Activated CD4-positive, alpha-beta T cell treated with anti-CD3 and anti-CD28 coated beads, Interleukin-2, amount 10 ng/mL, durations not matched to agents 24 days and 14 days (primary cell): ENCODE measurements at regions not wholly inside any gene's neighbourhood (a gene's known extent, or its start where the extent isn't known, plus 50 kb on each side); places are given as distances from the start of the nearest gene placed in this dataset.

Source experiments
- DNase-seq: peaks from one replicate; pipeline ENCODE4 v3.0.0; 2022
- H3K27ac Mint-ChIP-seq: one replicate; pipeline ENCODE4 v1.8.0; 2022; ENCODE audit warnings: mild to moderate bottlenecking, mixed read lengths
- H3K27me3 Mint-ChIP-seq: one replicate; pipeline ENCODE4 v1.8.0; 2022; ENCODE audit warnings: mixed read lengths
- H3K36me3 Mint-ChIP-seq: one replicate; pipeline ENCODE4 v1.8.0; 2022; ENCODE audit warnings: low read depth, mild to moderate bottlenecking, mixed read lengths
- H3K4me1 Mint-ChIP-seq: one replicate; pipeline ENCODE4 v1.8.0; 2021; ENCODE audit warnings: mixed read lengths
- H3K4me3 Mint-ChIP-seq: one replicate; pipeline ENCODE4 v1.8.0; 2022; ENCODE audit warnings: mild to moderate bottlenecking, moderate library complexity, mixed read lengths
- H3K9me3 Mint-ChIP-seq: one replicate; pipeline ENCODE4 v1.8.0; 2021; ENCODE audit warnings: mixed read lengths
- intact Hi-C: fragments of 100-400 bp; cut with micrococcal nuclease; formaldehyde crosslinking; loops from one replicate; pipeline ENCODE4 v1.15.1; 2023

DNA sequence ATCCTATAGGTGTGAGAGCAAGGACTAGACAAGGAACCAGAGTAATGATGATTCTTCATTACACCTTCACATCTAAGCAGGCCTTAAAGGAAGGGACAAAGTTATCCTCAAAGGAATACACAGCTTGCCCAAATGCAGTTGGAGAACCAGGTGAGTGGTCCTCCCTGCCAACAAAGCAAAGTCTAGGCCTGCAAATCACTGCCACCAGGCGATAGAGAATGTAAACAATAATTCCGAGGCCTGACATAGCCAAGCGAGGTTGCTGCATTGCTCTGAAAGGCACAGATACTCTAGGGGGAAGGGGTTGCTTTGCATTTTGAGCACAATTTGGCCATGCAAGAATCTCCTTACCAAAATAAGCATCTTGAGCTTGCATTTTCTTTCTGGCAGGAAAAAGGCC, 178.2 kb upstream of the FAT1 start:
- no peak overlapping the region for H3K27ac Mint-ChIP-seq
- no peaks in the 10 kb centered on the region for H3K27me3 Mint-ChIP-seq
- H3K36me3 Mint-ChIP-seq: no peaks in the 10 kb centered on the region

DNA sequence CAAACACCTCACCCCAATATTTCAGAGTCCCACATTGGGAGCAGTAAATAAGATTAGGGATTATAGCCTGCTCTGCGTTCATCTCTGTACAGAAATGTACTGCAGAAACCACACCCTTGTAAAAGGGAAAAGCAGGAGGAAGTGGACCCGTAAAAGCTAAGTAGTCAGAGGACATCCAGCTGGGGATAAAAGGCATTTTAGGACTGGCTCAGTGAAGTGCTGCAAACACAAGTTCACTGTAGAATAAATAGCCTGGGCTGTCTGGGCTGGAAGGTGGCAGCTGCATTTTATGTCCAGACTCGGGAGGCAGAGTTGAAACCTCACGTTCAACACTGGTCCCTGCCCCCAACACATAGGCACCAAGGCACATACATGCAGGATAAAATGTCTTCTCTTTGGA, 178.7 kb upstream of the FAT1 start:
- Mint-ChIP-seq H3K9me3 (peaks cover 16% of the 10 kb centered on the region), H3K27me3 (no peaks in the 10 kb centered on the region), H3K4me3 (no peak overlapping the region), H3K27ac (no peak overlapping the region), H3K36me3 (no peaks in the 10 kb centered on the region), H3K4me1 (no peaks in the 10 kb centered on the region)
- DNase-seq: no peak
- intact Hi-C loops: no loop called here

More for the DNA sequence above, 178.2 kb upstream of the FAT1 start:
- no peak overlapping the region for H3K4me3 Mint-ChIP-seq
- peaks cover 18% of the 10 kb centered on the region for H3K9me3 Mint-ChIP-seq
- DNase-seq: no peak
- H3K4me1 Mint-ChIP-seq: no peaks in the 10 kb centered on the region
- intact Hi-C loops: no loop called here

DNA sequence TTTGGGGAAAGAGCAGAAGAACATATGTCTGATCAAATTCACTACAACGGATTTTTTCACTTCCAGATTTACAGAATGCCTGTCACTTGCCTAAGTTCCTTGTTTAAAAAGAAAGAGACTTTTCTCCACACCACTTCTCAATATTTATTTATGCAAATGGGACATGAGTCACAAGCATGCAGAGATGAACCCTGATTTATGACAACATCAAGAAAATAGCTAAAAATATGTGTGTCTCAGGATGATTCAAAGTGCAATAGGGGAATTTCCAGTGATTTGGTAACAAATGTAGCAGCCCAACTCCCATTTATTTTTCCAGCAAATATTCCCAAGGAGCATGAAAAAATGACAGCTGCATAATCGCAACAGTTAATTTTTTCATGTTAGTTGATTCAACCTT, 180.4 kb upstream of the FAT1 start:
- intact Hi-C loops: no loop called here
- peaks cover 17% of the 10 kb centered on the region for H3K9me3 Mint-ChIP-seq
- no peak for DNase-seq
- no peak overlapping the region for H3K27ac Mint-ChIP-seq
- no peaks in the 10 kb centered on the region for H3K27me3 Mint-ChIP-seq
- no peaks in the 10 kb centered on the region for H3K36me3 Mint-ChIP-seq
- H3K4me1 Mint-ChIP-seq: no peaks in the 10 kb centered on the region
- no peak overlapping the region for H3K4me3 Mint-ChIP-seq

DNA sequence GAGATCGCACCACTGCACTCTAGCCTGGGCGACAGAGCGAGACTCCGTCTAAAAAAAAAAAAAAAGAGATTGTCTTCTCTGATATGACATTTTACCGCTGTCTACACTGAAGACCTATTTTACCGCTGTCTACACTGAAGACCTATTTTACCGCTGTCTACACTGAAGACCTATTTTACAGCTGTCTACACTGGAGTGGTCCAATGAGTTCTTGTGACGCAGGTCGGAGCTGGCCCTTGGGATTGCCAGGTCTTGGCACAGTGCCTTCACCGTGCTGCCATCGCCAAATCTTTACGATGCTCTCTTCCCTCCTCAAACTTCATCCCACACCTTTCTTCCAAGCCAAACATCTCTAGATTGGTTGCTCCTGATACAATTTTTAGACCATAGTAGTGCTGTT, 183.1 kb upstream of the FAT1 start:
- Mint-ChIP-seq H3K4me1 (no peaks in the 10 kb centered on the region), H3K4me3 (no peak overlapping the region), H3K36me3 (no peaks in the 10 kb centered on the region), H3K9me3 (peaks cover 17% of the 10 kb centered on the region), H3K27ac (no peak overlapping the region), H3K27me3 (no peaks in the 10 kb centered on the region)
- intact Hi-C loops: no loop called here
- DNase-seq: no peak

DNA sequence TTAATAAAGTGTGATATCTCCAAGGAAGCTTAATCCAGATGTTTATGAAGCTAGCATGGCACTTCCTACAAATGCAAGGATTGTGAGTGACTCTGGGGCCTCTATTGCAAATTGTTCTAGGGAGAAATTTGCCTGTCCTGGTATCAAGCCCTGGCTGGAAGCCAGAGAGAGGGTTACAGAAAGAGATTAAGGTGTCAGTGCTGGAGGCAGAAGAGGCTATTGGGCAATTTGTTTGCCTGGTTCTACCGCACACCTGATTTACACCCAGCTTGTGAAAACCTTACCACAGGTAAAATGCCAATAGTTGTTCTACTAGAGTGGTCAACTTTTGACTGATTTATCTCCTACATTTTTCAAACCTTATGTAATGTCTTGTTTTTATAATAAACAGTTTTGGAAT, 186.7 kb upstream of the FAT1 start:
- intact Hi-C loops: no loop called here
- Mint-ChIP-seq H3K9me3 (peaks cover 14% of the 10 kb centered on the region), H3K27ac (no peak overlapping the region), H3K4me1 (no peaks in the 10 kb centered on the region), H3K27me3 (no peaks in the 10 kb centered on the region), H3K4me3 (no peak overlapping the region), H3K36me3 (no peaks in the 10 kb centered on the region)
- DNase-seq: no peak

DNA sequence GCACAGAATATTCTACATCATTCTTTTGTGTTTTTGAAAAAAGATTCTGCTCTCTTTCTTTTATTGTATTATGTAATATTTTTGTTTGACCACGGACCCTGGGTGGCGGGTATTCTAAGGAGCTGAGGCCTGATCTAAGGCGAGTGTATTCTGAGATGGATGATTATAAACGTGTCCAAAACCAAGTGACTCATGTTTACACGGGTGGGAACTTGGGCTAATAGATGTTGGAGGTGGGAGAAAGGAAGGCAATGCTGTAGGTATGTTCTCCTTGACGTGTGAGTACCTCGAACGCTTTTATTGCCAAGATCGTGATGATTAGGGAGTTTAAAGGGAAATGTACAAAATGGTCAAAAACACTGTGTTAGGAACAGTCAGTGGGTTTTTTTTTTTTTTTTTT, 188.9 kb upstream of the FAT1 start:
- intact Hi-C loops: no loop called here
- Mint-ChIP-seq H3K27me3 (no peaks in the 10 kb centered on the region), H3K9me3 (peaks cover 7% of the 10 kb centered on the region)

DNA sequence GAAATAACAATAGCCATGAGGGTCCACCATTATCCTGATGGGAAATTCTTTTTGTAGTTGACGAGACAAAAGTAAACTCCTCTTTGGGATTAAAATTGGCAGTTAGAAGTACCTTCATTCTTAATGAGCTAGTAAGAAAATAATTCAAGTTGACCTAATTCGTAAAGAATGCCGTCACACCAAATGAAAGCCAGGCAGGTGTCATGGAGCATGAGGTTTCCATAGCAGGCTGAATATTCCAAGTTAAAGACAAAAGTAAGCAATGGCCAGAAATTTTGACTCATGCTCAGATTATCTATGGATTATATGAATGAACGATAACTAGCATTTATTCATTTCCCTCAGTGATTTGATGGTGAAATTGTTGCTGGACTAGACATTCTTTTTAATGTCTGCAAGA, 192.2 kb upstream of the FAT1 start:
- Mint-ChIP-seq H3K4me3 (no peak overlapping the region), H3K4me1 (no peaks in the 10 kb centered on the region), H3K27me3 (no peaks in the 10 kb centered on the region), H3K9me3 (peaks cover 8% of the 10 kb centered on the region), H3K27ac (no peak overlapping the region), H3K36me3 (no peaks in the 10 kb centered on the region)
- intact Hi-C loops: no loop called here
- no peak for DNase-seq

More for the DNA sequence above, 188.9 kb upstream of the FAT1 start:
- Mint-ChIP-seq H3K4me1 (no peaks in the 10 kb centered on the region), H3K4me3 (no peak overlapping the region), H3K27ac (no peak overlapping the region), H3K36me3 (no peaks in the 10 kb centered on the region)
- no peak for DNase-seq

DNA sequence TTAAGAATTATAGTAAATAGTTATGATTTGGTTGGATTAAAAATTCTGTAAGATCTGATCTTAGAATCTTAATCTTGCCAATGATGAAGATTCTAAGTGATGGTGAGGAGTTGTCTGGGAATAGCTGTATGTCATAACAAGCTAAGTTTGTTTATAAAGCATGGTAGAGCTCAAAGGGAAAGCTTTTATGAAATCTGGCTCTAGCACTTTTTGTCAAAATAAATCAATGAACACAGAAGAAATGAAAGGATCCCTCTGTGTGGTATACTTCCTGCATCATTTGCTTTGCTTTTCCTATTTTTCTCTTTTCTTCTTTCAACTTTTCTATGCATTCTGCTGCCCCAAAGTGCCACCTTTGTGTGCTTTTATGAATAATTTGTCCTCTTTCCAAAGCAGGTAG, 193.5 kb upstream of the FAT1 start:
- Mint-ChIP-seq H3K4me3 (no peak overlapping the region), H3K27ac (no peak overlapping the region), H3K36me3 (no peaks in the 10 kb centered on the region), H3K27me3 (no peaks in the 10 kb centered on the region), H3K4me1 (no peaks in the 10 kb centered on the region), H3K9me3 (peaks cover 4% of the 10 kb centered on the region)
- no peak for DNase-seq
- intact Hi-C loops: no loop called here

DNA sequence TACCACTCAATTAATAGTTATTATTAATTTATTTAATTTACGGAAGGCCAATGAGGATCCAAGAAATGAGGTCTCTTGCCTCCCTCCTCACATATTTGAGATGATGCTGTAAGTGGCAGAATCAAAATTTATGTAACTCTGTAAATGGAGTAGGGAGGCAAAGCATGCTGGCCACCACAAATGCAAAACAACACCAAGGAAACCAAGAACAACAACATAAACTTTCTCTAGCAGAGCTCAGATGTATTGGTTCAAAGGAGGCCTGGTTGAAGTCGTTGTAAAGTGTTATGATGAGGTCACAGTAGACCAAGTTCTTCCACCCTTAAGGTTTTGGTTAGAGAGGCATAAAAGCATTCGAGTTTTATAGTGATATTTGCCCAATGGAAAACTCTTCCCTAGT, 194.8 kb upstream of the FAT1 start:
- H3K27ac Mint-ChIP-seq: no peak overlapping the region
- no peak for DNase-seq
- no peaks in the 10 kb centered on the region for H3K36me3 Mint-ChIP-seq
- peaks cover 4% of the 10 kb centered on the region for H3K9me3 Mint-ChIP-seq
- H3K4me3 Mint-ChIP-seq: no peak overlapping the region
- no peaks in the 10 kb centered on the region for H3K27me3 Mint-ChIP-seq
- H3K4me1 Mint-ChIP-seq: no peaks in the 10 kb centered on the region
- intact Hi-C loops: no loop called here

DNA sequence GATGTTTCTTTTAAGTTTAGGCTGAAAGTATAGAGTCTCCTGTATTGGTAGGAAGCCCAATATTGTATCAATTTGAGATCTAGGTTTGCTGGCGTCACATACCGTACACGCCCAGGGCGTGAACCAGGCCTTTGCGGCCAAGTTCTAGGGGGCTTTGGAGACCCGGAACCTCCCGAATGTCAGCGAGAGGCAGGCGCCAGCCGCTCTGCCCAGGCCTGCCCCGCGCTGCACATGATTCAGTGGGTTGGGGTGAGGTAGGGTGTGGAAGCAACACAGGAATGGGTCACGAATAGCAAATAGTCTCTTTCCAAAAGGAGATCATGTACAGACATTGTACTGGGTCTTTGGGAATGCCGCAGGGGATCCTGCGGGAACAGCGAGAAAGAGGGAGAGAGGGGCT, 195.7 kb upstream of the FAT1 start:
- no peaks in the 10 kb centered on the region for H3K27me3 Mint-ChIP-seq
- H3K36me3 Mint-ChIP-seq: no peaks in the 10 kb centered on the region
- no peaks in the 10 kb centered on the region for H3K4me1 Mint-ChIP-seq
- H3K27ac Mint-ChIP-seq: no peak overlapping the region
- intact Hi-C loops: no loop called here
- no peak for DNase-seq
- H3K9me3 Mint-ChIP-seq: peaks cover 4% of the 10 kb centered on the region
- H3K4me3 Mint-ChIP-seq: no peak overlapping the region

DNA sequence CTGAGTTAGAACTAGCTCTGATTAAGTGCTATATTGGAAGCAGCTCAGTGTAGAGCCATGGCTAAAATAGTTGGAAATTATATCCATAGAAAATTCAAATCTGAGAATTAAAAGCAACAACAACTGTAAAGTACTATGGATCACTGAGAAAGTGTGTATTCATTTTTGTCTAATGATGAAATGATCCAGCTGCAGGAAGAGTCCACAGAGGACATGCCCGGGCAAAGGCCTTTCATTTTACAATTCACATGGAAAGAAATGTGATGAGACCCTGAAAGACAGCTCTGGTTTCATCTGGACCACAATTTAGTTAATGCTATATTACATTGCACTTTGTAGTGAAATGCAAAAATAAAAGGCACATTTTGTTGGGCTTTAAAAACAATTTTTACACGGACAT, 196.8 kb upstream of the FAT1 start:
- no peaks in the 10 kb centered on the region for H3K27me3 Mint-ChIP-seq
- intact Hi-C loops: no loop called here
- H3K4me1 Mint-ChIP-seq: no peaks in the 10 kb centered on the region
- H3K36me3 Mint-ChIP-seq: no peaks in the 10 kb centered on the region
- peaks cover 10% of the 10 kb centered on the region for H3K9me3 Mint-ChIP-seq
- H3K4me3 Mint-ChIP-seq: no peak overlapping the region
- no peak overlapping the region for H3K27ac Mint-ChIP-seq
- DNase-seq: no peak

DNA sequence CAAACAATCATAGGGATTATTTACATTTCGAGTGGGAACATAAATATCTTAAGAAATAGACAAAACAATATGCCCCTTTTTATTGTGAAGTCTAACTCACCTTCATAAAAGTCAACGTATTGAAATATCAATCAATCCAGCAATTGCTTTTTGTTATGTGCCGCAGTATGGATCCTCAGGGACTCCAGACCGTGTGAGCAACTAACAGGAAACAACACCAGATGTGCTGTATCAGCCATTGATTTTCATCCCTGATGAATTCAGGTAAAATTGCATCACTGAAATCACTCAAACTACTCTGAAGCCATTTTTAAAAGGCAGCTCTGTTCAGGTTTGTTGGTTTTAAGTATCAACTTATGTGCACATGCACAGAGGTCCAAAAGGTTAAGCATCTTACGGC, 197.3 kb upstream of the FAT1 start:
- Mint-ChIP-seq H3K27ac (no peak overlapping the region), H3K27me3 (no peaks in the 10 kb centered on the region), H3K4me3 (no peak overlapping the region), H3K9me3 (peaks cover 10% of the 10 kb centered on the region), H3K36me3 (no peaks in the 10 kb centered on the region), H3K4me1 (no peaks in the 10 kb centered on the region)
- no peak for DNase-seq
- intact Hi-C loops: no loop called here

DNA sequence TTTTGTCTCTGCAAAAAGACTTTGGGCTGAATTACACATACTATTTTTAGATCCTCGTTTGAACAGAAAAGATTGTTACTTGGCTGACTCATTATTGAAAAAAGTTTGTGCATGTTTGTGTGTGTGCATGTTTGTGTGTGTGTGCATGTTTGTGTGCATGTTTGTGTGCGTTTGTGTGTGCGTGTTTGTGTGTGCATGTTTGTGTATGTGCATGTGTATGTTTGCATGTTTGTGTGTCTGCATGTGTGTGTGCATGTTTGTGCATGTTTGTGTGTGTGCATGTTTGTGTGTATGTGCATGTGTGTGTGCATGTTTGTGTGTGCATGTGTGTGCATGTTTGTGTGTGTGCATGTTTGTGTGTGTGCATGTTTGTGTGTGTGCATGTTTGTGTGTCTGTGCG, 201.1 kb upstream of the FAT1 start:
- H3K36me3 Mint-ChIP-seq: no peaks in the 10 kb centered on the region
- intact Hi-C loops: no loop called here
- DNase-seq: no peak

DNA sequence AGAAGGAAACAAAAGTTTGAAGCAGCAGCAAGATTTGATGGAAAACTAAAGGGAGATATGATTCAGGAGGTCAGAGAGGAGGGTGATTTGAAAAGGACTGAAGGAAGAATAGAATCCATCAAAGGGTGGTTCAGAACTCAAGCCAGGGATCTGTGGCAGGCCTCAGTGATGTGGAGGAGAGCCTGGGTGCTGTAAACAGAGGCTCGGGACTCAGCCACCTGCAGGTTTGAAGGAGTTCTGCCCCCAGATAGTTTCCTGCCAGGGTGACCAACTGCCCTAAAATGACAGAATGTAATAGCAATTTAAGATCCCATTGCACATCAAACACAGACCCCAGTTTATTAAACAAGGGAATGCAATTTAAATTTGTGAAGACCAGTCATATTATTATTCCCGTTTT, 204.0 kb upstream of the FAT1 start:
- Mint-ChIP-seq H3K36me3 (no peaks in the 10 kb centered on the region), H3K4me3 (no peak overlapping the region), H3K27ac (no peak overlapping the region), H3K9me3 (peaks cover 10% of the 10 kb centered on the region), H3K4me1 (no peaks in the 10 kb centered on the region), H3K27me3 (no peaks in the 10 kb centered on the region)
- intact Hi-C loops: no loop called here
- DNase-seq: no peak

More for the DNA sequence above, 201.1 kb upstream of the FAT1 start:
- no peaks in the 10 kb centered on the region for H3K27me3 Mint-ChIP-seq
- no peaks in the 10 kb centered on the region for H3K4me1 Mint-ChIP-seq
- no peak overlapping the region for H3K27ac Mint-ChIP-seq
- peaks cover 6% of the 10 kb centered on the region for H3K9me3 Mint-ChIP-seq
- H3K4me3 Mint-ChIP-seq: no peak overlapping the region

DNA sequence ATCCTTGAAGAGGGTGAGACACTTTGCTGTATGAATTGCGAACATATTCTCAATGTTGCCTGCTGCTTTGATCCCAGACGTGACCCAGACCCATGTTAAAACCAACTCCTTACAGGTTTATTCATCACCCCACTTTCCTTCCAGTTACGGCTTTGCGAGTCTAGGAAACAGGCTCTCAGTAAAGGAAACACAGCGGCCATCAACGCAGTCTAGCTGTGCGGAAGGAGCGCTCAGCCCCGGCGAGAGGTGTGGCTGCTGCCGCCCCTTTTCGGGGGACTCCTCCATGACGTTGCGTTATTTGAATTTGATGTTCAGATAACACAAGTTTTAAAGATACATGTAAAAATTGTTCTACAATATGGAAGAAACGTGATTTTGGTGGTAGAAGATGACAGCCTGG, 206.4 kb upstream of the FAT1 start:
- Mint-ChIP-seq H3K9me3 (peaks cover 4% of the 10 kb centered on the region), H3K36me3 (no peaks in the 10 kb centered on the region), H3K4me1 (no peaks in the 10 kb centered on the region), H3K27ac (no peak overlapping the region), H3K4me3 (no peak overlapping the region), H3K27me3 (no peaks in the 10 kb centered on the region)
- intact Hi-C loops: no loop called here
- no peak for DNase-seq

DNA sequence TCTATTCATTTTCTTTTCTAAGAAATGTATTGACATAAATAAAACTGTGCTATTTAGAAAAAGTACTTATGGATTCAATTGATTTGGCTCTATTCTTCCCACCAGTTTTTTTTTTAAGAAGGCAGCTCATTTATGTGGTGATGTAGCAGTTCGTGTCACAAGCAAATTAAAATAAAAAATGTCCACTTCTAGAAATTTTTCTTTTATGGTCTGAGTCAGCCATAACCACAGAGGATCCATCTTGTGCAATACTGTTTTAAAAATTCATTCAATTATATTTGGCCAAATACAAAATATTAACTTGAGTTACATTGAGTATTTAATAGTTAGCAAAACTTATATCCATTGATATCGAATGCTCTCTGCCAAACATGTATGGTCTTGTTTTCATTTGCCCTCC, 207.9 kb upstream of the FAT1 start:
- Mint-ChIP-seq H3K4me1 (no peaks in the 10 kb centered on the region), H3K36me3 (no peaks in the 10 kb centered on the region), H3K4me3 (no peak overlapping the region), H3K27me3 (no peaks in the 10 kb centered on the region), H3K27ac (no peak overlapping the region), H3K9me3 (peaks cover 4% of the 10 kb centered on the region)
- DNase-seq: no peak
- intact Hi-C loops: no loop called here
